ENCODE measurements at regions not wholly inside any gene's neighbourhood (a gene's known extent, or its start where the extent isn't known, plus 50 kb on each side); places are given as distances from the start of the nearest gene placed in this dataset.

DNA sequence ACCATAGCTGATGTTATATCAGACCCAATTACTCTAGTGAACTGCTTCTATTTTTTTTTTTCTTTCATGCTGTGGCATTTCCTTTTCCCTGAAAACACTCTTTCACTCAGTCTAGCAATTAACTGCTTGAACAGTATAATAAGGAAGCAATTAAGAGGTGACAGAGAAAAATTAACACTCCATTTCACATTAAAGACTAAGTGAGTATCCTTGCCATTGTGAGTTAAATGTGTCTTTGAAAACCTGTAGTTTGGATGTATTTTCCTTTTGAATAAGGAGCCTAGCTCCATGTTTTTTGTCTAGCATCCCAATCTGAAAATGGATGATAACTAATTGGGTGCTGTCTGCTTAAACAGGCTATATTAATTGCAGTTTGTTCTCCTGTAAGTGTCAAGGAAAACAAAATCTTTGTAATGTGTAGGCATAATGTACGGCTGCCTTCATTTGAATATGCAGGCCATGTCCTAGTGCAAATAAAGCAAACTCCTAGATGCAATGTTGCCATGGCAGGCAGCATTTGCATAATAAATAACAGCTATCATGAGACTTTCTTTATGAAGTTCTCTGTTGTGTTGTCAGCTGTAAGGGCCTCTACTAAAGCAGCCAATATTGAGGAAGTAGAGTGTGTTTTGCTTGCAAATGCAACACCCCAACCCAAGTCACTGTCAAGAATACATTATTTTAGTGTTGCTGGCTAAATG lies 416.7 kb downstream of the ZIC3 start:
- no peak overlapping the region for H3K4me3 ChIP-seq (ENCODE audit: low read depth, low read length)
- no peaks in the 10 kb centered on the region for H3K36me3 ChIP-seq (ENCODE audit: control insufficient read depth, insufficient read depth, low read length)
- H3K4me2 ChIP-seq (ENCODE audit: low read length): no peak overlapping the region
- no peak overlapping the region for H3K9ac ChIP-seq
- TF ChIP-seq, protein P1, sequence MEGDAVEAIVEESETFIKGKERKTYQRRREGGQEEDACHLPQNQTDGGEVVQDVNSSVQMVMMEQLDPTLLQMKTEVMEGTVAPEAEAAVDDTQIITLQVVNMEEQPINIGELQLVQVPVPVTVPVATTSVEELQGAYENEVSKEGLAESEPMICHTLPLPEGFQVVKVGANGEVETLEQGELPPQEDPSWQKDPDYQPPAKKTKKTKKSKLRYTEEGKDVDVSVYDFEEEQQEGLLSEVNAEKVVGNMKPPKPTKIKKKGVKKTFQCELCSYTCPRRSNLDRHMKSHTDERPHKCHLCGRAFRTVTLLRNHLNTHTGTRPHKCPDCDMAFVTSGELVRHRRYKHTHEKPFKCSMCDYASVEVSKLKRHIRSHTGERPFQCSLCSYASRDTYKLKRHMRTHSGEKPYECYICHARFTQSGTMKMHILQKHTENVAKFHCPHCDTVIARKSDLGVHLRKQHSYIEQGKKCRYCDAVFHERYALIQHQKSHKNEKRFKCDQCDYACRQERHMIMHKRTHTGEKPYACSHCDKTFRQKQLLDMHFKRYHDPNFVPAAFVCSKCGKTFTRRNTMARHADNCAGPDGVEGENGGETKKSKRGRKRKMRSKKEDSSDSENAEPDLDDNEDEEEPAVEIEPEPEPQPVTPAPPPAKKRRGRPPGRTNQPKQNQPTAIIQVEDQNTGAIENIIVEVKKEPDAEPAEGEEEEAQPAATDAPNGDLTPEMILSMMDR (IDR thresholded peaks at IDR 0.05): no peak
- H3K79me2 ChIP-seq: no peaks in the 10 kb centered on the region
- no peak overlapping the region for H3K27ac ChIP-seq
- no peaks in the 10 kb centered on the region for H3K9me3 ChIP-seq (ENCODE audit: control insufficient read depth, low read length)
- no peak overlapping the region for H2AFZ ChIP-seq
- H3K4me1 ChIP-seq: no peaks in the 10 kb centered on the region
- H3K27me3 ChIP-seq (ENCODE audit: control insufficient read depth, insufficient read depth, low read length): no peaks in the 10 kb centered on the region

DNA sequence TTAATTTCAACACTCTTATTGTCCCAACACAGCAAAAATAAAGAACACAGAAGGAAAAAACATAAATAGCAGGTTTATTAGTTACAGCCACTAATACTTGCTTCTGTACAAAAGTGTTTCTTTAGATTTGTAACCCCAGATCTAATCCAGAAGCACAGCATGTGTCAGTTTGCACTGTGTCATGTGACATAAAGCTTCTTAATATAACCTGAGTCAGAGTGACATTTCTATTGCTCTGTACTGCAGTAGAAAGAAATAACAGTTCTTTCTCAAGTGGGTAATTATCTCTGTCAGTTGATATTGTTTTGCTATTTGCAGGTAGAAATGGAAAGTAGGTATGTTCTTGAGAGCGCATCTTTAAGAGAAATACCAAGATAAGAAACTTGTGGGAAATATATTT lies 422.5 kb downstream of the ZIC3 start:
- H3K36me3 ChIP-seq (ENCODE audit: control insufficient read depth, insufficient read depth, low read length): no peaks in the 10 kb centered on the region
- H3K4me2 ChIP-seq (ENCODE audit: low read length): no peak overlapping the region
- no peaks in the 10 kb centered on the region for H3K4me1 ChIP-seq
- no peak overlapping the region for H3K4me3 ChIP-seq (ENCODE audit: low read depth, low read length)
- TF ChIP-seq, protein P1 (IDR thresholded peaks at IDR 0.05): no peak
- H3K27me3 ChIP-seq (ENCODE audit: control insufficient read depth, insufficient read depth, low read length): no peaks in the 10 kb centered on the region
- no peak overlapping the region for H3K27ac ChIP-seq
- no peak overlapping the region for H3K9ac ChIP-seq
- H3K79me2 ChIP-seq: no peaks in the 10 kb centered on the region
- H2AFZ ChIP-seq: no peak overlapping the region
- H3K9me3 ChIP-seq (ENCODE audit: control insufficient read depth, low read length): no peaks in the 10 kb centered on the region

DNA sequence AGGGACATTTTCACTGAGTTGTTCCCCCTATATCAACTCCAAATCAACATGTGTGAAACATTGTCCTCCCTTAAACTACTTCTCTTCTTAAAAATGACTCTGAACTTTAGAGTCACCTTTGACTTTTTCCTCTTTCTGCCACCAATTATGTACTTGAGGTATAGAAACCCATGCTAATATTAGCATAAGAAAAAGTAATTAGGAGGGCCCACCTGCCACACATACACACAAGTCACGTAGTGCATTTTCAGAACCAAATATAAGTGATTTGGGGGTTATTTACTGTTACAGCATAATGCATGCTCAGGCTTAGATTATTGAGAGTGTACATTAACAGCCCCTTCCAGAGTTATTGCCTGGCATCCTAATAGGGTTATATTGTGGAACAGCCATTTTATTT lies 432.7 kb downstream of the ZIC3 start:
- TF ChIP-seq, protein P1 (IDR thresholded peaks at IDR 0.05): no peak
- no peaks in the 10 kb centered on the region for H3K27me3 ChIP-seq (ENCODE audit: control insufficient read depth, insufficient read depth, low read length)

DNA sequence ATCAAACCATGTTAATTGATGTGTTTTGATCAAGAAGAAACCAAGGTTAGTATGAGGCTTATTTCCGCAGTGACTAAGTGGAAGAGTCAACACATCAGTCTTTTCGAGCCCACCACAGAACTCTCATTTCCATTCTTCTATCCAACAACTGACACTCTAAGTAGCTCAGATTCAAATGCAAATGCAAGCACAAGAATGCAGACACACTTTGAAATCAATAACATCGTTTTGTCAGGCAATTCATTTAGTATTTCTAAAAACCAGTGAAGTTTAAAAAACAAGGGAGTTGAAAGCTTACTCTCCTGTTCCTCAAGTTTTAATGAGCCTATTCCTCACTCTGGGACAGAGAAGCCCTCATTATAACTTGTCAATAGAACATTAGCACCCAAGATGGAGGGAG lies 433.1 kb downstream of the ZIC3 start:
- H3K27me3 ChIP-seq (ENCODE audit: control insufficient read depth, insufficient read depth, low read length): no peaks in the 10 kb centered on the region
- no peaks in the 10 kb centered on the region for H3K9me3 ChIP-seq (ENCODE audit: control insufficient read depth, low read length)
- no peak overlapping the region for H2AFZ ChIP-seq
- no peak overlapping the region for H3K4me3 ChIP-seq (ENCODE audit: low read depth, low read length)
- TF ChIP-seq, protein P1 (IDR thresholded peaks at IDR 0.05): no peak
- no peaks in the 10 kb centered on the region for H3K4me1 ChIP-seq
- H3K4me2 ChIP-seq (ENCODE audit: low read length): no peak overlapping the region
- H3K36me3 ChIP-seq (ENCODE audit: control insufficient read depth, insufficient read depth, low read length): no peaks in the 10 kb centered on the region
- H3K9ac ChIP-seq: no peak overlapping the region
- no peaks in the 10 kb centered on the region for H3K79me2 ChIP-seq
- H3K27ac ChIP-seq: no peak overlapping the region

More for the DNA sequence above, 432.7 kb downstream of the ZIC3 start:
- Histone ChIP-seq H3K9me3 (ENCODE audit: control insufficient read depth, low read length) (no peaks in the 10 kb centered on the region), H3K4me3 (ENCODE audit: low read depth, low read length) (no peak overlapping the region), H3K79me2 (no peaks in the 10 kb centered on the region), H3K9ac (no peak overlapping the region), H3K36me3 (ENCODE audit: control insufficient read depth, insufficient read depth, low read length) (no peaks in the 10 kb centered on the region), H2AFZ (no peak overlapping the region), H3K4me2 (ENCODE audit: low read length) (no peak overlapping the region), H3K27ac (no peak overlapping the region), H3K4me1 (no peaks in the 10 kb centered on the region)

DNA sequence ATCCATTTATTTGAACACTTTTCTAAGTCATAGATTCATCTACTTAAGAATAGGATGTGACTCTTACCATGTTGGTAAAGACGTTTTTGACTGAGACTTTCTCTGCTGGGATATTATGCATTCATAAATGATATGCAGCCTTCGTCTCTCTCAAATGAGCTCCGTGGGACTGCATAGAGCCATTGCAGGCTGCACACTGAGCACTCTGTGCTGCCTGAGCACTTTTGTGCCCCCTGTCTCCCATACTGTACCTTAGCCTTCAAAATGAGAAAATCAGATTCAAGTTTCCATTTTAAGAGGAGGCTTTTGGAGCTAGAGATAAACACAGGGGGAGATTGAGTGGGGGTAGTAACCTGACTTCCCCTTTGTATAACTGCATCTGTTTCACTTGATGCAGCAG lies 433.6 kb downstream of the ZIC3 start:
- Histone ChIP-seq H3K4me2 (ENCODE audit: low read length) (no peak overlapping the region), H3K9ac (no peak overlapping the region), H3K27me3 (ENCODE audit: control insufficient read depth, insufficient read depth, low read length) (no peaks in the 10 kb centered on the region)

More for the DNA sequence above, 433.6 kb downstream of the ZIC3 start:
- H2AFZ ChIP-seq: no peak overlapping the region
- TF ChIP-seq, protein P1 (IDR thresholded peaks at IDR 0.05): no peak
- H3K9me3 ChIP-seq (ENCODE audit: control insufficient read depth, low read length): no peaks in the 10 kb centered on the region
- no peaks in the 10 kb centered on the region for H3K36me3 ChIP-seq (ENCODE audit: control insufficient read depth, insufficient read depth, low read length)
- no peak overlapping the region for H3K27ac ChIP-seq
- no peaks in the 10 kb centered on the region for H3K79me2 ChIP-seq
- H3K4me1 ChIP-seq: no peaks in the 10 kb centered on the region
- H3K4me3 ChIP-seq (ENCODE audit: low read depth, low read length): no peak overlapping the region

Data from parathyroid adenoma (tissue), 2 donors.